H9 (cell line): ENCODE measurements at regions not wholly inside any gene's neighbourhood (a gene's known extent, or its start where the extent isn't known, plus 50 kb on each side); places are given as distances from the start of the nearest gene placed in this dataset.
"Not testable (repeated sequence)": the region's sequence is repeated elsewhere in the genome, so short reads cannot be mapped to it uniquely, and the experiment has no call there.

Experiments used
- DNase-seq: peaks from one replicate; pipeline ENCODE4 v3.0.0-alpha.2; 2017
- H2AFZ ChIP-seq: one replicate; pipeline ENCODE4 v1.6.1; 2013; ENCODE audit warnings: mild to moderate bottlenecking, low read length, control low read depth, moderate library complexity
- H2AK5ac ChIP-seq: 2 replicates; pipeline ENCODE4 v1.6.1; 2013; ENCODE audit warnings: low read length, control low read depth, mixed read lengths; ENCODE audit not compliant: insufficient read length
- H2BK120ac ChIP-seq: one replicate; pipeline ENCODE4 v1.6.1; 2013; ENCODE audit warnings: low read depth, mild to moderate bottlenecking, low read length, control low read depth, inconsistent platforms; ENCODE audit not compliant: poor library complexity, severe bottlenecking
- H2BK12ac ChIP-seq: 2 replicates; pipeline ENCODE4 v1.6.1; 2013; ENCODE audit warnings: low read length, control low read depth, mixed read lengths, low read depth; ENCODE audit not compliant: insufficient read length
- H2BK15ac ChIP-seq: 2 replicates; pipeline ENCODE4 v1.6.1; 2013; ENCODE audit warnings: low read depth, low read length, control low read depth
- H2BK20ac ChIP-seq: one replicate; pipeline ENCODE4 v1.6.1; 2013; ENCODE audit warnings: low read depth, mild to moderate bottlenecking, low read length, control low read depth, inconsistent platforms; ENCODE audit not compliant: poor library complexity, severe bottlenecking
- H2BK5ac ChIP-seq: 2 replicates; pipeline ENCODE4 v1.6.1; 2013; ENCODE audit warnings: low read length, control low read depth, mixed read lengths; ENCODE audit not compliant: insufficient read length
- H3K14ac ChIP-seq: 2 replicates; pipeline ENCODE4 v1.6.1; 2013; ENCODE audit warnings: low read length, control low read depth; ENCODE audit not compliant: insufficient read depth
- H3K18ac ChIP-seq: 2 replicates; pipeline ENCODE4 v1.6.1; 2013; ENCODE audit warnings: low read depth, mild to moderate bottlenecking, mixed read lengths, low read length, control low read depth; ENCODE audit not compliant: insufficient read length
- H3K23ac ChIP-seq: 2 replicates; pipeline ENCODE4 v1.6.1; 2013; ENCODE audit warnings: low read length, control low read depth, mixed read lengths, low read depth; ENCODE audit not compliant: insufficient read length
- H3K23me2 ChIP-seq: 2 replicates; pipeline ENCODE4 v1.6.1; 2013; ENCODE audit warnings: low read depth, mild to moderate bottlenecking, mixed read lengths, low read length, control low read depth; ENCODE audit not compliant: insufficient read length, poor library complexity, severe bottlenecking
- H3K27ac ChIP-seq: 2 replicates; pipeline ENCODE4 v1.5.1; 2013; ENCODE audit warnings: low read length, control low read depth, mixed read lengths, low read depth; ENCODE audit not compliant: insufficient read length
- H3K27me3 ChIP-seq: 2 replicates; pipeline ENCODE4 v1.6.1; 2013; ENCODE audit warnings: low read length, control low read depth, inconsistent platforms; ENCODE audit not compliant: insufficient read depth
- H3K4ac ChIP-seq: 2 replicates; pipeline ENCODE4 v1.6.1; 2013; ENCODE audit warnings: low read depth, mild to moderate bottlenecking, control low read depth, inconsistent platforms, low read length, moderate library complexity
- H3K4me1 ChIP-seq: 2 replicates; pipeline ENCODE4 v1.6.1; 2013; ENCODE audit warnings: low read length, control low read depth, inconsistent platforms; ENCODE audit not compliant: insufficient read depth
- H3K4me2 ChIP-seq: 2 replicates; pipeline ENCODE4 v1.6.1; 2013; ENCODE audit warnings: low read length, control low read depth, mixed read lengths; ENCODE audit not compliant: insufficient read length, insufficient read depth
- H3K56ac ChIP-seq: 2 replicates; pipeline ENCODE4 v1.6.1; 2013; ENCODE audit warnings: low read depth, mild to moderate bottlenecking, mixed read lengths, low read length, control low read depth; ENCODE audit not compliant: insufficient read length
- H3K79me1 ChIP-seq: 2 replicates; pipeline ENCODE4 v1.6.1; 2013; ENCODE audit warnings: low read depth, mild to moderate bottlenecking, moderate library complexity, low read length, control low read depth, inconsistent platforms; ENCODE audit not compliant: insufficient read depth, poor library complexity, severe bottlenecking
- H3K79me2 ChIP-seq: 2 replicates; pipeline ENCODE4 v1.6.1; 2013; ENCODE audit warnings: low read length, control low read depth, inconsistent platforms; ENCODE audit not compliant: insufficient read depth
- H3K9ac ChIP-seq: 2 replicates; pipeline ENCODE4 v1.6.1; 2013; ENCODE audit warnings: low read length, control low read depth, mixed read lengths; ENCODE audit not compliant: insufficient read length; ENCODE audit errors: extremely low read depth
- H3K9me3 ChIP-seq: one replicate; pipeline ENCODE4 v1.6.1; 2013; ENCODE audit warnings: low read depth, low read length, inconsistent platforms; ENCODE audit not compliant: control insufficient read depth
- H3T11ph ChIP-seq: one replicate; pipeline ENCODE4 v1.6.1; 2013; ENCODE audit warnings: mild to moderate bottlenecking, low read length, control low read depth, inconsistent platforms
- H4K20me1 ChIP-seq: one replicate; pipeline ENCODE4 v1.6.1; 2013; ENCODE audit not compliant: control insufficient read depth, insufficient read length, insufficient read depth
- H4K5ac ChIP-seq: 2 replicates; pipeline ENCODE4 v1.6.1; 2013; ENCODE audit warnings: low read depth, mild to moderate bottlenecking, mixed read lengths, low read length, control low read depth; ENCODE audit not compliant: insufficient read length
- H4K8ac ChIP-seq: replicated peaks from 2 replicates; pipeline ENCODE4 v1.6.1; 2013; ENCODE audit warnings: low read length, control low read depth, mixed read lengths, low read depth; ENCODE audit not compliant: insufficient read length
- H4K91ac ChIP-seq: 2 replicates; pipeline ENCODE4 v1.6.1; 2013; ENCODE audit warnings: low read depth, mild to moderate bottlenecking, moderate library complexity, mixed read lengths, low read length, control low read depth; ENCODE audit not compliant: insufficient read length
- H3K27ac Mint-ChIP-seq, 3 experiments: 2 replicates in 2 of 3; 3 replicates in 1 of 3; pipeline ENCODE4 v1.8.0; 2020 to 2021; ENCODE audit warnings: mixed read lengths in 3 of 3, mild to moderate bottlenecking in 1 of 3, moderate library complexity in 1 of 3
- H3K27me3 Mint-ChIP-seq: 2 replicates; pipeline ENCODE4 v1.8.0; 2021; ENCODE audit warnings: low read depth, mild to moderate bottlenecking, moderate library complexity, mixed read lengths
- H3K36me3 Mint-ChIP-seq, 3 experiments: 2 replicates in 2 of 3; 3 replicates in 1 of 3; pipeline ENCODE4 v1.8.0; 2020 to 2021; ENCODE audit warnings: low read depth in 3 of 3, mixed read lengths in 3 of 3; ENCODE audit not compliant: insufficient read depth in 1 of 3
- H3K4me1 Mint-ChIP-seq, 2 experiments: 2 replicates each; pipeline ENCODE4 v1.8.0; 2020; ENCODE audit warnings: mixed read lengths in 2 of 2
- H3K4me3 Mint-ChIP-seq, 2 experiments: 2 replicates in 1 of 2; 3 replicates in 1 of 2; pipeline ENCODE4 v1.8.0; 2020 to 2021; ENCODE audit warnings: mild to moderate bottlenecking in 2 of 2, mixed read lengths in 2 of 2, moderate library complexity in 1 of 2
- H3K9me3 Mint-ChIP-seq, 2 experiments: 2 replicates in 1 of 2; 3 replicates in 1 of 2; pipeline ENCODE4 v1.8.0; 2020; ENCODE audit warnings: mild to moderate bottlenecking in 2 of 2, mixed read lengths in 2 of 2, moderate library complexity in 1 of 2
- WGBS: extraction: QIAGEN DNeasy Blood & Tissue Kit; methylation state at CpG from one replicate; pipeline ENCODE4 v1.1.7; 2013; ENCODE audit warnings: missing lambda C conversion rate, low lambda C conversion rate, mixed read lengths; ENCODE audit not compliant: insufficient read length; ENCODE audit errors: extremely low coverage; 5-methylcytosine and 5-hydroxymethylcytosine counted together

GRCh38 chr12:131627151-131628022, 83.5 kb upstream of the SFSWAP start:
- not testable (repeated sequence) for H3K36me3 Mint-ChIP-seq, H2BK5ac ChIP-seq, H3K4me2 ChIP-seq, H3K27ac Mint-ChIP-seq, H4K20me1 ChIP-seq, H3K79me2 ChIP-seq, H3K9me3 ChIP-seq, H3K23me2 ChIP-seq, H3K27ac ChIP-seq, H3K27me3 ChIP-seq, H3K4ac ChIP-seq, H3K56ac ChIP-seq, H3K9ac ChIP-seq, H2BK15ac ChIP-seq, H3K23ac ChIP-seq, H3K79me1 ChIP-seq, H3K18ac ChIP-seq, H4K8ac ChIP-seq, H3K14ac ChIP-seq, H2AFZ ChIP-seq, H4K91ac ChIP-seq, H2BK12ac ChIP-seq, H4K5ac ChIP-seq, H3K4me1 ChIP-seq, H3T11ph ChIP-seq, H2BK120ac ChIP-seq, H2AK5ac ChIP-seq, H2BK20ac ChIP-seq, H3K9me3 Mint-ChIP-seq, DNase-seq
- peak overlapping the region; percentile 43 to 62 for H3K4me3 Mint-ChIP-seq
- H3K4me1 Mint-ChIP-seq = peaks cover 34 to 41% of the 10 kb centered on the region in 2 experiments
- peaks cover 12% of the 10 kb centered on the region for H3K27me3 Mint-ChIP-seq
- no CpG with 5 or more reads among the region's 29 CpGs for WGBS
